WTC11 (cell line): ENCODE measurements at regions not wholly inside any gene's neighbourhood (a gene's known extent, or its start where the extent isn't known, plus 50 kb on each side); places are given as distances from the start of the nearest gene placed in this dataset.

Experiments used
- ATAC-seq: fragments of 200-7000 bp; cut with Tn5 transposase; 2 replicates; pipeline ENCODE4 v1.10.0; 2021; ENCODE audit warnings: mild to moderate bottlenecking, moderate library complexity
- CTCF ChIA-PET: fragments of 300-600 bp; sonication (Branson Sonifier 250); formaldehyde crosslinking; loops from one replicate; lab custom pipeline; 2021; ENCODE audit warnings: antibody characterized with exemption; lab: Charles Lee
- POLR2A ChIA-PET: fragments of 350-600 bp; sonication (Branson Sonifier 250); formaldehyde crosslinking; loops from one replicate; lab custom pipeline; 2021; ENCODE audit warnings: antibody characterized with exemption; lab: Charles Lee
- DNase-seq: peaks from one replicate; pipeline ENCODE4 v3.0.0; 2021; ENCODE audit warnings: low spot score
- H3K27ac Mint-ChIP-seq: 2 replicates; pipeline ENCODE4 v1.8.0; 2021; ENCODE audit warnings: mixed read lengths
- H3K27me3 Mint-ChIP-seq: 2 replicates; pipeline ENCODE4 v1.8.0; 2021; ENCODE audit warnings: low read depth, mild to moderate bottlenecking, moderate library complexity, mixed read lengths
- H3K36me3 Mint-ChIP-seq: 2 replicates; pipeline ENCODE4 v1.8.0; 2021; ENCODE audit warnings: mixed read lengths
- H3K4me1 Mint-ChIP-seq: 2 replicates; pipeline ENCODE4 v1.8.0; 2022; ENCODE audit warnings: mixed read lengths
- H3K4me3 Mint-ChIP-seq: 2 replicates; pipeline ENCODE4 v1.8.0; 2021; ENCODE audit warnings: mild to moderate bottlenecking, moderate library complexity, mixed read lengths
- H3K9me3 Mint-ChIP-seq: 2 replicates; pipeline ENCODE4 v1.8.0; 2021; ENCODE audit warnings: mixed read lengths
- CBFB ChIP-seq: sonication (generic); formaldehyde crosslinking; IDR thresholded peaks from 2 replicates; pipeline ENCODE4 v1.8.1; 2022; ENCODE audit warnings: mild to moderate bottlenecking, low read depth, missing genetic modification reagents
- CREB1 ChIP-seq: sonication (generic); formaldehyde crosslinking; IDR thresholded peaks from 2 replicates; pipeline ENCODE4 v1.8.0; 2023; ENCODE audit warnings: mild to moderate bottlenecking, missing genetic modification reagents
- ELF4 ChIP-seq: sonication (generic); formaldehyde crosslinking; IDR thresholded peaks from 2 replicates; pipeline ENCODE4 v1.8.1; 2022; ENCODE audit warnings: low read depth, mild to moderate bottlenecking, moderate library complexity, missing genetic modification reagents
- GABPB1 ChIP-seq: sonication (generic); formaldehyde crosslinking; IDR thresholded peaks from 2 replicates; pipeline ENCODE4 v1.8.1; 2023; ENCODE audit warnings: mild to moderate bottlenecking, missing genetic modification reagents
- IRF2 ChIP-seq: sonication (generic); formaldehyde crosslinking; IDR thresholded peaks from 2 replicates; pipeline ENCODE4 v1.8.0; 2022; ENCODE audit warnings: low read depth, missing genetic modification reagents, borderline replicate concordance
- MAX ChIP-seq: sonication (generic); formaldehyde crosslinking; IDR thresholded peaks from 2 replicates; pipeline ENCODE4 v1.8.0; 2022; ENCODE audit warnings: mild to moderate bottlenecking, missing genetic modification reagents
- NFATC4 ChIP-seq: fragments of 250-450 bp; sonication (Bioruptor Pico); IDR thresholded peaks from 2 replicates; pipeline ENCODE4 v1.9.0; 2021; ENCODE audit warnings: mild to moderate bottlenecking
- NFE2L1 ChIP-seq: sonication (generic); formaldehyde crosslinking; IDR thresholded peaks from 2 replicates; pipeline ENCODE4 v1.8.1; 2023; ENCODE audit warnings: missing genetic modification reagents
- NFYB ChIP-seq: sonication (generic); formaldehyde crosslinking; conservative IDR thresholded peaks from 2 replicates; pipeline ENCODE4 v1.8.0; 2022; ENCODE audit warnings: low read depth, missing genetic modification reagents
- PRRX2 ChIP-seq: fragments of 250-450 bp; sonication (Bioruptor Pico); IDR thresholded peaks from 2 replicates; pipeline ENCODE4 v1.8.0; 2021; ENCODE audit warnings: mild to moderate bottlenecking
- RELA ChIP-seq: sonication (generic); formaldehyde crosslinking; IDR thresholded peaks from 2 replicates; pipeline ENCODE4 v1.8.1; 2022; ENCODE audit warnings: missing genetic modification reagents, mild to moderate bottlenecking, borderline replicate concordance
- TCF7 ChIP-seq: sonication (generic); formaldehyde crosslinking; IDR thresholded peaks from 2 replicates; pipeline ENCODE4 v1.8.0; 2022; ENCODE audit warnings: mild to moderate bottlenecking, low read depth, missing genetic modification reagents, moderate library complexity
- TEAD4 ChIP-seq: sonication (generic); formaldehyde crosslinking; IDR thresholded peaks from 2 replicates; pipeline ENCODE4 v1.8.0; 2022; ENCODE audit warnings: mild to moderate bottlenecking, missing genetic modification reagents
- ZBTB21 ChIP-seq: sonication (generic); formaldehyde crosslinking; IDR thresholded peaks from 2 replicates; pipeline ENCODE4 v1.8.1; 2023; ENCODE audit warnings: mild to moderate bottlenecking, missing genetic modification reagents, borderline replicate concordance
- ZNF138 ChIP-seq: sonication (generic); formaldehyde crosslinking; conservative IDR thresholded peaks from 2 replicates; pipeline ENCODE4 v1.8.1; 2022; ENCODE audit warnings: mild to moderate bottlenecking, moderate library complexity, missing genetic modification reagents
- ZNF281 ChIP-seq: sonication (generic); formaldehyde crosslinking; IDR thresholded peaks from 2 replicates; pipeline ENCODE4 v1.8.0; 2023; ENCODE audit warnings: mild to moderate bottlenecking, missing genetic modification reagents
- ZNF416 ChIP-seq: fragments of 250-450 bp; sonication (Bioruptor Pico); IDR thresholded peaks from 2 replicates; pipeline ENCODE4 v1.9.0; 2021; ENCODE audit warnings: mild to moderate bottlenecking, inconsistent platforms
- ZNF425 ChIP-seq: fragments of 250-450 bp; sonication (Bioruptor Pico); conservative IDR thresholded peaks from 2 replicates; pipeline ENCODE4 v1.9.0; 2021; ENCODE audit warnings: mild to moderate bottlenecking
- TF ChIP-seq, protein P1 (sequence below): sonication (generic); formaldehyde crosslinking; IDR thresholded peaks from 2 replicates; pipeline ENCODE4 v1.8.0; 2022; ENCODE audit warnings: missing genetic modification reagents
- TF ChIP-seq, protein P2 (sequence below): fragments of 250-450 bp; sonication (Bioruptor Pico); IDR thresholded peaks from 2 replicates; pipeline ENCODE4 v1.8.0; 2021; ENCODE audit warnings: mild to moderate bottlenecking

GRCh38 chr4:154132406-154132805, 343.5 kb upstream of the SFRP2 start:
- Mint-ChIP-seq H3K27ac (no peak overlapping the region), H3K36me3 (peaks cover 4% of the 10 kb centered on the region; the same call in 1 of the 2 replicates), H3K4me1 (peaks cover 17% of the 10 kb centered on the region), H3K27me3 (peaks cover 5% of the 10 kb centered on the region; the same call in 1 of the 2 replicates)
- ATAC-seq, result no peak
- DNase-seq, result no peak
- POLR2A ChIA-PET, result no interaction called here
- TF ChIP-seq IRF2 (CRISPR knock-in tag) (no peak), RELA (no peak), NFATC4 (no peak), PRRX2 (CRISPR knock-in tag) (no peak), ZBTB21 (CRISPR knock-in tag) (no peak), MAX (no peak), NFE2L1 (CRISPR knock-in tag) (no peak), TCF7 (CRISPR knock-in tag) (no peak), GABPB1 (no peak), NFYB (no peak), TEAD4 (no peak), ZNF138 (CRISPR knock-in tag) (no peak)
- TF ChIP-seq, protein P1, sequence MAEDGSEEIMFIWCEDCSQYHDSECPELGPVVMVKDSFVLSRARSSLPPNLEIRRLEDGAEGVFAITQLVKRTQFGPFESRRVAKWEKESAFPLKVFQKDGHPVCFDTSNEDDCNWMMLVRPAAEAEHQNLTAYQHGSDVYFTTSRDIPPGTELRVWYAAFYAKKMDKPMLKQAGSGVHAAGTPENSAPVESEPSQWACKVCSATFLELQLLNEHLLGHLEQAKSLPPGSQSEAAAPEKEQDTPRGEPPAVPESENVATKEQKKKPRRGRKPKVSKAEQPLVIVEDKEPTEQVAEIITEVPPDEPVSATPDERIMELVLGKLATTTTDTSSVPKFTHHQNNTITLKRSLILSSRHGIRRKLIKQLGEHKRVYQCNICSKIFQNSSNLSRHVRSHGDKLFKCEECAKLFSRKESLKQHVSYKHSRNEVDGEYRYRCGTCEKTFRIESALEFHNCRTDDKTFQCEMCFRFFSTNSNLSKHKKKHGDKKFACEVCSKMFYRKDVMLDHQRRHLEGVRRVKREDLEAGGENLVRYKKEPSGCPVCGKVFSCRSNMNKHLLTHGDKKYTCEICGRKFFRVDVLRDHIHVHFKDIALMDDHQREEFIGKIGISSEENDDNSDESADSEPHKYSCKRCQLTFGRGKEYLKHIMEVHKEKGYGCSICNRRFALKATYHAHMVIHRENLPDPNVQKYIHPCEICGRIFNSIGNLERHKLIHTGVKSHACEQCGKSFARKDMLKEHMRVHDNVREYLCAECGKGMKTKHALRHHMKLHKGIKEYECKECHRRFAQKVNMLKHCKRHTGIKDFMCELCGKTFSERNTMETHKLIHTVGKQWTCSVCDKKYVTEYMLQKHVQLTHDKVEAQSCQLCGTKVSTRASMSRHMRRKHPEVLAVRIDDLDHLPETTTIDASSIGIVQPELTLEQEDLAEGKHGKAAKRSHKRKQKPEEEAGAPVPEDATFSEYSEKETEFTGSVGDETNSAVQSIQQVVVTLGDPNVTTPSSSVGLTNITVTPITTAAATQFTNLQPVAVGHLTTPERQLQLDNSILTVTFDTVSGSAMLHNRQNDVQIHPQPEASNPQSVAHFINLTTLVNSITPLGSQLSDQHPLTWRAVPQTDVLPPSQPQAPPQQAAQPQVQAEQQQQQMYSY, result no peak
- TF ChIP-seq, protein P2, sequence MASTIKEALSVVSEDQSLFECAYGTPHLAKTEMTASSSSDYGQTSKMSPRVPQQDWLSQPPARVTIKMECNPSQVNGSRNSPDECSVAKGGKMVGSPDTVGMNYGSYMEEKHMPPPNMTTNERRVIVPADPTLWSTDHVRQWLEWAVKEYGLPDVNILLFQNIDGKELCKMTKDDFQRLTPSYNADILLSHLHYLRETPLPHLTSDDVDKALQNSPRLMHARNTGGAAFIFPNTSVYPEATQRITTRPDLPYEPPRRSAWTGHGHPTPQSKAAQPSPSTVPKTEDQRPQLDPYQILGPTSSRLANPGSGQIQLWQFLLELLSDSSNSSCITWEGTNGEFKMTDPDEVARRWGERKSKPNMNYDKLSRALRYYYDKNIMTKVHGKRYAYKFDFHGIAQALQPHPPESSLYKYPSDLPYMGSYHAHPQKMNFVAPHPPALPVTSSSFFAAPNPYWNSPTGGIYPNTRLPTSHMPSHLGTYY, result no peak
- TF ChIP-seq, all 79 proteins: peak for 0
- Mint-ChIP-seq H3K4me3 (no peak overlapping the region), H3K9me3 (peaks cover 23% of the 10 kb centered on the region)
- CTCF ChIA-PET, result no interaction called here

DNA sequence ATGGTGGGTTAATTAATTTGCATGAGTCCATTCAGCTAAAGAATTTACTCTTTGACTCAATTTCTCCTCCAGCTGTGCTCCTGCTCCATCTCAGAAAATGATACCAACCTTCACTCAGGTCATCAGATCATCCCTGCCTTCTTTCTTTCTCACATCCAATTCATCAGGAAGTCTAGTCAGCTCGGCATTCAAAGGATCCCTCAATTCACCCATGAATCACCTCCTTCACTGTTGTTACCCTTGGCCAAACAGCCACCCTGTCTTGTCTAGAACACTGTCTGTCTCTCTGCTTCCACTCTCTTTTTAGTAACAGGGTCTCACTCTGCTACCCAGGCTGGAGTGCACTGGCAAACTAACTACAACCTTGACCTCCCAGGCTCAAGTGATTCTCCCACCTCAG, 337.4 kb upstream of the SFRP2 start:
- ChIA-PET POLR2A (no interaction called here), CTCF (no interaction called here)
- TF ChIP-seq NFYB (no peak), ELF4 (CRISPR knock-in tag) (no peak), CREB1 (CRISPR knock-in tag) (no peak), ZNF416 (CRISPR knock-in tag) (no peak), CBFB (no peak), ZNF425 (no peak), ZNF281 (CRISPR knock-in tag) (no peak), IRF2 (CRISPR knock-in tag) (no peak)
- TF ChIP-seq, all 79 proteins: peak for 0
- DNase-seq (no peak), ATAC-seq (no peak)
- Mint-ChIP-seq H3K4me1 (0 out of 2 replicates have a peak, but pooled peaks cover 3% of the 10 kb centered on the region), H3K27me3 (no peaks in the 10 kb centered on the region; the same call in none of the 2 replicates), H3K4me3 (no peak overlapping the region), H3K36me3 (peaks cover 14% of the 10 kb centered on the region), H3K27ac (no peak overlapping the region), H3K9me3 (peaks cover 25% of the 10 kb centered on the region)
